Nephron progenitor cell (in vitro differentiated cells): ENCODE measurements at regions not wholly inside any gene's neighbourhood (a gene's known extent, or its start where the extent isn't known, plus 50 kb on each side); places are given as distances from the start of the nearest gene placed in this dataset.

Source experiments
- DNase-seq: peaks from one replicate; pipeline ENCODE4 v3.0.0; 2021
- H3K27ac Mint-ChIP-seq: 2 replicates; pipeline ENCODE4 v1.8.0; 2021; ENCODE audit warnings: mild to moderate bottlenecking, moderate library complexity, mixed read lengths
- H3K27me3 Mint-ChIP-seq: 2 replicates; pipeline ENCODE4 v1.8.0; 2021; ENCODE audit warnings: mild to moderate bottlenecking, low read depth, mixed read lengths; ENCODE audit not compliant: poor library complexity
- H3K36me3 Mint-ChIP-seq: 2 replicates; pipeline ENCODE4 v1.8.0; 2021; ENCODE audit warnings: low read depth, mixed read lengths
- H3K4me1 Mint-ChIP-seq: 2 replicates; pipeline ENCODE4 v1.8.0; 2021; ENCODE audit warnings: mixed read lengths
- H3K4me3 Mint-ChIP-seq: 2 replicates; pipeline ENCODE4 v1.8.0; 2021; ENCODE audit warnings: mild to moderate bottlenecking, moderate library complexity, mixed read lengths
- H3K9me3 Mint-ChIP-seq: 2 replicates; pipeline ENCODE4 v1.8.0; 2021; ENCODE audit warnings: mild to moderate bottlenecking, moderate library complexity, mixed read lengths
- TF ChIP-seq, protein P1 (sequence below): fragments of 200-600 bp; sonication (generic); IDR thresholded peaks from 2 replicates; pipeline ENCODE4 v1.5.0; 2021; ENCODE audit warnings: antibody characterized with exemption

DNA sequence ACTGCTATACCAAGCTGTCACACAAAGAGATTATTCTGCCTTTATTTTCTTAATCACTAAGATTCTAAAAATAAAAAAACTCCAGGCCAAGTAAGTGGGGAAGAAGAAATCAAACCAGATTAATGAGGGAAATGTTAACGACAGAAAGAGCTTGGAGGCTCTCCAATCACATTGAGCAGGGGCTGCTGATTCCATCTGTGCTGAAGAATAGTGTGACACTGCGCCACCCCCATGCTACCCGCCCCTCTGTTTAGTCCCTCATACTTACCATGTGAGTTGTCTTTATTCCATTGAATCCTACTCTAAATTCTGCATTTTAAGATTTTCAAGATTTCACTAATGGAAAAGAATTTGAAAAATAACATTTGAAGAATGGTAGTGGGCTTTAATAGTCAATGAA, 998.0 kb upstream of the CDH2 start:
- Mint-ChIP-seq H3K27me3 (no peaks in the 10 kb centered on the region), H3K4me3 (no peak overlapping the region), H3K4me1 (no peaks in the 10 kb centered on the region), H3K36me3 (no peaks in the 10 kb centered on the region), H3K9me3 (no peaks in the 10 kb centered on the region), H3K27ac (no peak overlapping the region)
- TF ChIP-seq, protein P1, sequence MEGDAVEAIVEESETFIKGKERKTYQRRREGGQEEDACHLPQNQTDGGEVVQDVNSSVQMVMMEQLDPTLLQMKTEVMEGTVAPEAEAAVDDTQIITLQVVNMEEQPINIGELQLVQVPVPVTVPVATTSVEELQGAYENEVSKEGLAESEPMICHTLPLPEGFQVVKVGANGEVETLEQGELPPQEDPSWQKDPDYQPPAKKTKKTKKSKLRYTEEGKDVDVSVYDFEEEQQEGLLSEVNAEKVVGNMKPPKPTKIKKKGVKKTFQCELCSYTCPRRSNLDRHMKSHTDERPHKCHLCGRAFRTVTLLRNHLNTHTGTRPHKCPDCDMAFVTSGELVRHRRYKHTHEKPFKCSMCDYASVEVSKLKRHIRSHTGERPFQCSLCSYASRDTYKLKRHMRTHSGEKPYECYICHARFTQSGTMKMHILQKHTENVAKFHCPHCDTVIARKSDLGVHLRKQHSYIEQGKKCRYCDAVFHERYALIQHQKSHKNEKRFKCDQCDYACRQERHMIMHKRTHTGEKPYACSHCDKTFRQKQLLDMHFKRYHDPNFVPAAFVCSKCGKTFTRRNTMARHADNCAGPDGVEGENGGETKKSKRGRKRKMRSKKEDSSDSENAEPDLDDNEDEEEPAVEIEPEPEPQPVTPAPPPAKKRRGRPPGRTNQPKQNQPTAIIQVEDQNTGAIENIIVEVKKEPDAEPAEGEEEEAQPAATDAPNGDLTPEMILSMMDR = no peak
- DNase-seq = no peak

DNA sequence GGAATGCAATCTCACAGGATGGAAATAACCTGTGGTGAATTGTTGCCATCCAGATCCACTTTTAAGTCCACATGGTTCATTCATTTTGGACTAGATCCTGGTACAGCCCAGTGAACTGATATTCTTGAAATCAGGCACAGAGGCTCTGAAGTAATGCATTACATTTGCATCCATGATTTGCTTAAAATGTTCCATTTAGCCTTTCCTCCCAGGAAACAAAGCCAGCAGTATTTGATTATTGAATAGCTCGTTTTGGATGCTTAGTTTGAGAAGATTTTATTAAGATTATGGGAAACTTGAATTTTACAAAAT, 995.8 kb upstream of the CDH2 start:
- no peaks in the 10 kb centered on the region for H3K4me1 Mint-ChIP-seq
- H3K36me3 Mint-ChIP-seq = no peaks in the 10 kb centered on the region
- DNase-seq = no peak
- TF ChIP-seq, protein P1 = no peak
- H3K9me3 Mint-ChIP-seq = peaks cover 6% of the 10 kb centered on the region
- H3K27ac Mint-ChIP-seq = no peak overlapping the region
- H3K4me3 Mint-ChIP-seq = no peak overlapping the region
- H3K27me3 Mint-ChIP-seq = no peaks in the 10 kb centered on the region

DNA sequence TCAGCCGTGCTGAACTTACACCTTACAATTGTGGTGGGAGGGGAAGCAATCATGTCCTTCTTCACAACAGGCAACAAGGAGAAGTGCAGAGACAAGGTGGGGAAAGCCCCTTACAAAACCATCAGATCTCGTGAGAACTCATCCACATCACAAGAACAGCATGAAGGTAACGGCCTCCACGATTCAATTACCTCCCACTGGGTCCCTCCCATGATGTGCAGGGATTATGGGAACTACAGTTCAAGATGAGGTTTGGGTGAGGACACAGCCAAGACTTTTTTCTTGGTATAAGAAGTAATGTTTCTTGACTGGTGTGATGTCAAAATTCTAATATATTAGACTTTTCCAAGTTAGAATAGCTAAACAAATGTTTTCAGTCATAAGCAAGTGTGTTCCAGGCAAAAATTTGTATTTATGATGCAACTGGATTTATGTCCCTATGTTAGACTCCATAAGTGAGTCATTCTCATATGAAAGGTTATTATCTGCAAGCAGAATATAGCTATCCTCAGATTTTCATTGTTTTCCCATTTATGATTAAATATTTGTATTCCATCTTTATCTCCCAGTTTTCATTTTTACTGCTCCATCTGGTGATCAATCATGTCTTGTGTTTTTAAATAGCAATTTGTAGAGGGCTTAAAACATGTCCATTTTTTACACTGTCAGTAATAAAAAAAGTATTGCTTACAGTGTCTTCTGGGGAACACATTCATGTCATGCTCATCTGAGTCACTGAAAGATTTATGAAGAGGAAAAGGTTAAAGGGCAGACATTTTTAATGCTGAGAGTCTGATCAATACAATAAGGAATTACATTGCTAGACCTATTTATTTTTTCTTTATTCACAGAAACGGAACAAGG, 995.2 kb upstream of the CDH2 start:
- Mint-ChIP-seq H3K36me3 (no peaks in the 10 kb centered on the region), H3K9me3 (peaks cover 6% of the 10 kb centered on the region), H3K27me3 (no peaks in the 10 kb centered on the region), H3K4me3 (no peak overlapping the region), H3K27ac (no peak overlapping the region), H3K4me1 (no peaks in the 10 kb centered on the region)
- DNase-seq = no peak
- TF ChIP-seq, protein P1 = no peak

GRCh38 chr18:29169599-29169998, 992.7 kb upstream of the CDH2 start:
- Mint-ChIP-seq H3K4me3 (no peak overlapping the region), H3K27ac (no peak overlapping the region), H3K27me3 (no peaks in the 10 kb centered on the region), H3K9me3 (peaks cover 6% of the 10 kb centered on the region), H3K4me1 (no peaks in the 10 kb centered on the region), H3K36me3 (no peaks in the 10 kb centered on the region)
- no peak for DNase-seq
- TF ChIP-seq, protein P1 = no peak

- no peak for DNase-seq
- Mint-ChIP-seq H3K4me3 (no peak overlapping the region), H3K27ac (no peak overlapping the region), H3K9me3 (peaks cover 6% of the 10 kb centered on the region), H3K36me3 (no peaks in the 10 kb centered on the region), H3K27me3 (no peaks in the 10 kb centered on the region), H3K4me1 (no peaks in the 10 kb centered on the region)
- TF ChIP-seq, protein P1 = no peak
Observed at GRCh38 chr18:29164993-29165599, 988.2 kb upstream of the CDH2 start.
